SK-N-SH (cell line): ENCODE measurements at regions not wholly inside any gene's neighbourhood (a gene's known extent, or its start where the extent isn't known, plus 50 kb on each side); places are given as distances from the start of the nearest gene placed in this dataset.

Source experiments
- CTCF ChIA-PET: fragments of 300-600, 350-600 bp; formaldehyde crosslinking; extraction: SDS; loops from one replicate; lab custom pipeline; 2021; lab: Yijun Ruan, JAX
- POLR2A ChIA-PET: fragments of 350-600 bp; sonication (Branson Sonifier 250); formaldehyde crosslinking; extraction: SDS; loops from one replicate; lab custom pipeline; 2020; ENCODE audit warnings: antibody characterized with exemption, inconsistent platforms; lab: Yijun Ruan, JAX
- DNase-seq: peaks from one replicate; pipeline ENCODE4 v3.0.0; 2012
- H2AFZ ChIP-seq: fragments of 200-600 bp; sonication (generic); 2 replicates; pipeline ENCODE4 v1.8.1; 2016; ENCODE audit warnings: antibody characterized with exemption, mild to moderate bottlenecking, low read depth
- H3F3A ChIP-seq: fragments of 200-600 bp; sonication (generic); replicated peaks from 2 replicates; pipeline ENCODE3; 2016; ENCODE audit warnings: antibody characterized with exemption, mild to moderate bottlenecking; ENCODE audit not compliant: insufficient read depth
- H3K27ac ChIP-seq, 2 experiments: fragments of 200-500 bp in 1 of 2; fragments of 200-600 bp in 1 of 2; sonication (Bioruptor generic) in 1 of 2; sonication (generic), shearing (Covaris generic) in 1 of 2; 2 replicates each; pipeline versions ENCODE4 v1.5.1 to v1.6.1; 2014 to 2016; ENCODE audit warnings: low read depth in 2 of 2, inconsistent platforms in 1 of 2, low read length in 1 of 2, mild to moderate bottlenecking in 1 of 2, mixed read lengths in 1 of 2
- H3K27me3 ChIP-seq: fragments of 200-600 bp; sonication (generic), shearing (Covaris generic); 2 replicates; pipeline ENCODE4 v1.6.1; 2016; ENCODE audit warnings: mixed run types; ENCODE audit not compliant: insufficient read depth
- H3K36me3 ChIP-seq, 2 experiments: fragments of 200-500 bp in 1 of 2; fragments of 200-600 bp in 1 of 2; sonication (Bioruptor generic) in 1 of 2; sonication (generic) in 1 of 2; replicated peaks in 1 of 2; 2 replicates each; pipeline versions ENCODE3 to v1.5.1; 2014 to 2016; ENCODE audit warnings: low read length in 1 of 2, mild to moderate bottlenecking in 1 of 2; ENCODE audit not compliant: insufficient read depth in 2 of 2, control insufficient read depth in 1 of 2
- H3K4me1 ChIP-seq, 2 experiments: fragments of 200-500 bp in 1 of 2; fragments of 200-600 bp in 1 of 2; sonication (Bioruptor generic) in 1 of 2; sonication (generic), shearing (Covaris generic) in 1 of 2; 2 replicates each; pipeline versions ENCODE4 v1.5.1 to v1.6.1; 2014 to 2016; ENCODE audit warnings: low read depth in 1 of 2, low read length in 1 of 2, mixed run types in 1 of 2; ENCODE audit not compliant: insufficient read depth in 2 of 2, control insufficient read depth in 1 of 2
- H3K4me2 ChIP-seq: fragments of 200-600 bp; sonication (generic), shearing (Covaris generic); 2 replicates; pipeline ENCODE4 v1.6.1; 2017; ENCODE audit warnings: mixed run types
- H3K4me3 ChIP-seq, 2 experiments: fragments of 200-500 bp in 1 of 2; fragments of 200-600 bp in 1 of 2; sonication (Bioruptor generic) in 1 of 2; sonication (generic), shearing (Covaris generic) in 1 of 2; 2 replicates each; pipeline versions ENCODE4 v1.5.1 to v1.8.1; 2014 to 2016; ENCODE audit warnings: low read depth in 2 of 2, inconsistent platforms in 1 of 2, low read length in 1 of 2, mild to moderate bottlenecking in 1 of 2, mixed read lengths in 1 of 2, moderate library complexity in 1 of 2
- H3K79me2 ChIP-seq: fragments of 200-600 bp; sonication (generic); 2 replicates; pipeline ENCODE4 v1.8.1; 2017; ENCODE audit warnings: mild to moderate bottlenecking; ENCODE audit not compliant: insufficient read depth
- H3K9ac ChIP-seq: fragments of 200-600 bp; sonication (generic); 2 replicates; pipeline ENCODE4 v1.6.1; 2017; ENCODE audit warnings: mixed run types
- H3K9me2 ChIP-seq: fragments of 200-600 bp; sonication (generic); 2 replicates; pipeline ENCODE4 v1.6.1; 2017; ENCODE audit warnings: mixed run types
- H3K9me3 ChIP-seq: fragments of 200-600 bp; sonication (generic); 2 replicates; pipeline ENCODE4 v1.6.1; 2017; ENCODE audit warnings: mixed run types, mild to moderate bottlenecking, moderate library complexity
- H4K20me1 ChIP-seq: fragments of 200-600 bp; sonication (generic); 2 replicates; pipeline ENCODE4 v1.6.1; 2017; ENCODE audit warnings: mild to moderate bottlenecking, mixed run types; ENCODE audit not compliant: insufficient read depth
- EP300 ChIP-seq, 2 experiments: IDR thresholded peaks; 2 replicates each; pipeline versions ENCODE4 v1.4.0 to v1.6.1; 2012; ENCODE audit warnings: borderline replicate concordance in 1 of 2, low read depth in 1 of 2, low read length in 1 of 2
- FOXJ3 ChIP-seq: sonication (generic); formaldehyde crosslinking; IDR thresholded peaks from 2 replicates; pipeline ENCODE4 v1.5.1; 2020; ENCODE audit warnings: mild to moderate bottlenecking, missing genetic modification reagents
- MEF2A ChIP-seq: IDR thresholded peaks from 2 replicates; pipeline ENCODE4 v1.4.0; 2012; ENCODE audit warnings: low read depth, borderline replicate concordance
- MXI1 ChIP-seq: IDR thresholded peaks from 2 replicates; pipeline ENCODE4 v1.6.1; 2012; ENCODE audit warnings: mild to moderate bottlenecking, low read depth, low read length, improper control_type of control experiment
- REST ChIP-seq: IDR thresholded peaks from 2 replicates; pipeline ENCODE4 v1.6.1; 2012; ENCODE audit warnings: mild to moderate bottlenecking, low read depth, low read length, moderate library complexity
- WGBS: methylation state at CpG from one replicate; pipeline ENCODE4 v1.1.6; 2017; ENCODE audit warnings: low lambda C conversion rate; 5-methylcytosine and 5-hydroxymethylcytosine counted together
- TF ChIP-seq, protein P1 (sequence below): IDR thresholded peaks from 2 replicates; pipeline ENCODE4; 2012

DNA sequence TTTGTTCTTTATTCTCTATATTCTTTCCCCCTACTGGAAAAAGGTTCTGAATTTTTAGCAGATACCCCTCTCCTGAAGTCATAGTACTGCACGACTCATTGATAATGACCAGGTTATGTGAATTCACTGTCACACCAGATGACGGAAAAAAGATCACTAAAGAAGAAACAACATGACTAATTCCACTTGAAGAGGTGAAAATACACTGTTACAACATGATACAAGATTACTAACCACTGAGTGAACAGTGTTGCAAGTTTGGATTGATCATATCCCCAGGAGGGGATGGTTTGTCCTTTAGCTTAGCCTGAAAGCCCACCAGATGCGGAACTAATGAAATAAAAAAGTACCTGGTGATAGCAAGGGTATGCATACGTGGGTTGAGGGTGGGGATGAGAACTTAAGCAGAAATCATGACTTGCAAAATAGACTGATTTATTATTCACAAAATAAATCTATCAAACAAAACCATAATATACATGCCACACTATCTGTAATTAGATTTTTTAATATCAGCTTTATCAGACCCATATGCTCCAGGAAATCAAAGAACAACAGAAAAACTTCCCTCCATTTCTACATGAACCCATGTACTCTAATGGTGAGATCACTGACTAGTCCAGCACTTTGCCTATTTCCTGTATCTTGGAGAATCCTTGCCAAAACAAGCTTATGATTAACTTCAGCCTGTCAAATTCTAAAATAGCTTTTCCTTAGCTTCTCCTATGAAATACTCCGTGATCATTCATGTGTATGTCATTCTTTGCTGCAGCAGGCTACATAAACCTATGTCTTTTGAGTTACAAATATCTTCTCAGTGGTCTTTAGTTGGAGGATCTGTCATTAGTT, 257.4 kb upstream of the AGA start:
- ChIA-PET CTCF (no interaction called here), POLR2A (no interaction called here)
- Histone ChIP-seq H3K4me1 (peaks cover 0 to 4% of the 10 kb centered on the region in 2 experiments; a peak in 1 of 4 replicates), H3K27me3 (no peaks in the 10 kb centered on the region), H3K4me2 (no peak overlapping the region), H3K79me2 (no peaks in the 10 kb centered on the region), H3K27ac (no peak overlapping the region), H3K9me2 (no peaks in the 10 kb centered on the region; the same call in 1 of the 2 replicates), H3K36me3 (no peaks in the 10 kb centered on the region), H3K9ac (no peak overlapping the region), H3K4me3 (no peak overlapping the region), H3F3A (no peaks in the 10 kb centered on the region), H3K9me3 (no peaks in the 10 kb centered on the region), H2AFZ (no peak overlapping the region), H4K20me1 (no peaks in the 10 kb centered on the region)
- TF ChIP-seq, protein P1, sequence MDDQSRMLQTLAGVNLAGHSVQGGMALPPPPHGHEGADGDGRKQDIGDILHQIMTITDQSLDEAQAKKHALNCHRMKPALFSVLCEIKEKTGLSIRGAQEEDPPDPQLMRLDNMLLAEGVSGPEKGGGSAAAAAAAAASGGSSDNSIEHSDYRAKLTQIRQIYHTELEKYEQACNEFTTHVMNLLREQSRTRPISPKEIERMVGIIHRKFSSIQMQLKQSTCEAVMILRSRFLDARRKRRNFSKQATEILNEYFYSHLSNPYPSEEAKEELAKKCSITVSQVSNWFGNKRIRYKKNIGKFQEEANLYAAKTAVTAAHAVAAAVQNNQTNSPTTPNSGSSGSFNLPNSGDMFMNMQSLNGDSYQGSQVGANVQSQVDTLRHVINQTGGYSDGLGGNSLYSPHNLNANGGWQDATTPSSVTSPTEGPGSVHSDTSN: 0 out of 2 replicates have a peak, but pooled peaks have one; percentile 6
- TF ChIP-seq MEF2A: no peak
- DNase-seq: no peak
- 5% methylated on average over 5 of the region's 5 CpGs for WGBS

DNA sequence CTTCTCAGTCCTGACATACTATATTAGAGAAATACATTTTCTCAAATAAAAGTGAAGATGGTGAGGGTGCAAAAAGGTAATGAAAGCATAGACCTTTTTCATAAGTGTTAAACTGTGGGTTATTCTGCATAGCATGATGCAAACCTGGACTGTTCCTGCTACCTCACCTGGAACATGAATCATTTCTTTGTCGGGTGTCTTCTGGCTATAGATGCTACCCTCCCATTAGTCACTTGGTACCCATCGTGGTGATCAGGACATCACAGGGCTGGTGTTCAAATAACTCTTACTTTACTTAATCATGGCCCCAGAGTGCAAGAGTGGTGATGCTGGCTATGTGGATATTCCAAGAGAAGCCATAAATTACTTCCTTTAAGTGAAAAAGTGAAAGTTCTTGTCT, 264.7 kb upstream of the AGA start:
- no peak for TF ChIP-seq FOXJ3
- no peak for TF ChIP-seq EP300 (IDR thresholded peaks at IDR 0.05; ENCODE audit: borderline replicate concordance in 1 of 2, low read depth in 1 of 2, low read length in 1 of 2)
- no peak for TF ChIP-seq MXI1
- no peak for TF ChIP-seq REST
- WGBS: 0% methylated on average over 2 of the region's 2 CpGs
- POLR2A ChIA-PET: no interaction called here

More for the DNA sequence above, 264.7 kb upstream of the AGA start:
- no peak overlapping the region for H3K9ac ChIP-seq
- H3K9me3 ChIP-seq: no peaks in the 10 kb centered on the region
- peaks cover 24% of the 10 kb centered on the region; the same call in 1 of the 2 replicates for H3K27me3 ChIP-seq
- H4K20me1 ChIP-seq: no peaks in the 10 kb centered on the region
- no peaks in the 10 kb centered on the region for H3K9me2 ChIP-seq
- CTCF ChIA-PET: no interaction called here
- H3K27ac ChIP-seq: no peak overlapping the region
- no peak for DNase-seq
- no peaks in the 10 kb centered on the region for H3F3A ChIP-seq
- no peak overlapping the region for H3K4me2 ChIP-seq
- H3K79me2 ChIP-seq: no peaks in the 10 kb centered on the region
- no peak overlapping the region for H3K4me3 ChIP-seq
- H3K4me1 ChIP-seq: no peaks in the 10 kb centered on the region
- no peak overlapping the region for H2AFZ ChIP-seq
- H3K36me3 ChIP-seq: no peaks in the 10 kb centered on the region
